D721Med (cell line): ENCODE measurements at regions not wholly inside any gene's neighbourhood (a gene's known extent, or its start where the extent isn't known, plus 50 kb on each side); places are given as distances from the start of the nearest gene placed in this dataset.

Experiments
- DNase-seq: peaks from one replicate; pipeline ENCODE4 v3.0.0; 2011; ENCODE audit warnings: low spot score; ENCODE audit not compliant: insufficient read length
- FAIRE-seq: peaks from 2 replicates; lab custom pipeline; 2011; peaks lifted over from hg19 to GRCh38; lab: Jason Lieb, UNC
- TF ChIP-seq, protein P1 (sequence below): IDR thresholded peaks from 2 replicates; pipeline ENCODE4 v1.5.1; 2012; ENCODE audit warnings: mild to moderate bottlenecking, control low read depth; ENCODE audit not compliant: insufficient read depth; ENCODE audit errors: missing control alignments

DNA sequence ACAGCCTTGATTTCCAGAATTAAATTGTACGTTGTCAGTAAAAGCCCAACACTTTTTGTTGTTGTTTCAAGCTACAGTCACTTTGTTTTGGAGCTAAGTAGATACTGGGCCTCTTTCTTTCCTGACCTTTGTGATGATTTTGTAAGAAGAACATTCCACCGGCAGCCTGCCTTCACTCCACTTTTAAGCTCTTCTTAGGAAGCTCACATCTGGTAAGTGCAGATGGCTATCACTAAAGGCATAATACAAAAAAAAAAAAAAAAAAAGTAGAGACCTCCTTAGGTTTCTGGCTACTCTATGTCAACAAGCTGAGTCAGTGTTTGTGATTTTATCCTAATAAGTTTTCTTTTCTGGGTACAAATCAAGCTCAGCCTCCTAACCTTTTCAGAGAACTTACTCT, 1922.1 kb upstream of the WWC1 start:
- FAIRE-seq (no peak), DNase-seq (no peak)
- TF ChIP-seq, protein P1, sequence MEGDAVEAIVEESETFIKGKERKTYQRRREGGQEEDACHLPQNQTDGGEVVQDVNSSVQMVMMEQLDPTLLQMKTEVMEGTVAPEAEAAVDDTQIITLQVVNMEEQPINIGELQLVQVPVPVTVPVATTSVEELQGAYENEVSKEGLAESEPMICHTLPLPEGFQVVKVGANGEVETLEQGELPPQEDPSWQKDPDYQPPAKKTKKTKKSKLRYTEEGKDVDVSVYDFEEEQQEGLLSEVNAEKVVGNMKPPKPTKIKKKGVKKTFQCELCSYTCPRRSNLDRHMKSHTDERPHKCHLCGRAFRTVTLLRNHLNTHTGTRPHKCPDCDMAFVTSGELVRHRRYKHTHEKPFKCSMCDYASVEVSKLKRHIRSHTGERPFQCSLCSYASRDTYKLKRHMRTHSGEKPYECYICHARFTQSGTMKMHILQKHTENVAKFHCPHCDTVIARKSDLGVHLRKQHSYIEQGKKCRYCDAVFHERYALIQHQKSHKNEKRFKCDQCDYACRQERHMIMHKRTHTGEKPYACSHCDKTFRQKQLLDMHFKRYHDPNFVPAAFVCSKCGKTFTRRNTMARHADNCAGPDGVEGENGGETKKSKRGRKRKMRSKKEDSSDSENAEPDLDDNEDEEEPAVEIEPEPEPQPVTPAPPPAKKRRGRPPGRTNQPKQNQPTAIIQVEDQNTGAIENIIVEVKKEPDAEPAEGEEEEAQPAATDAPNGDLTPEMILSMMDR = no peak

DNA sequence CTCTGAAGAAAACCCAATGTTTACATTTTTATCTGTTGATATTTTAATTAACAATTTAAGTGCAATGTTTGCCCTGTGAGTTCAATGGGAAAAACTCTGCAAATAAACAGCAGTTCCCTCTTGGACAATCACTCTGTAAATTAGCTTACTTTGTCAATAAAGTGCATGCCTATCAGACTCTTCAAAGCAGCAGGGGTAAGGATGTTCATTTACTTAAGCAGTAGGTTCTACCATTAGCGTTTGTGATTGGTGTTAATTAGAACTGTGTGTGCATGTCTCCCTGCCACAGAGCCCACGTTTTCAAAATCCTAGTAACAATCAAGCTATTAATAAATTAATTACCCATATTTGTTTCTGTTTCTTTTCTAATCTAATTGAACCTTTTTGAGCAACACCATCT, 1921.6 kb upstream of the WWC1 start:
- FAIRE-seq = no peak
- TF ChIP-seq, protein P1 = no peak
- DNase-seq = no peak

DNA sequence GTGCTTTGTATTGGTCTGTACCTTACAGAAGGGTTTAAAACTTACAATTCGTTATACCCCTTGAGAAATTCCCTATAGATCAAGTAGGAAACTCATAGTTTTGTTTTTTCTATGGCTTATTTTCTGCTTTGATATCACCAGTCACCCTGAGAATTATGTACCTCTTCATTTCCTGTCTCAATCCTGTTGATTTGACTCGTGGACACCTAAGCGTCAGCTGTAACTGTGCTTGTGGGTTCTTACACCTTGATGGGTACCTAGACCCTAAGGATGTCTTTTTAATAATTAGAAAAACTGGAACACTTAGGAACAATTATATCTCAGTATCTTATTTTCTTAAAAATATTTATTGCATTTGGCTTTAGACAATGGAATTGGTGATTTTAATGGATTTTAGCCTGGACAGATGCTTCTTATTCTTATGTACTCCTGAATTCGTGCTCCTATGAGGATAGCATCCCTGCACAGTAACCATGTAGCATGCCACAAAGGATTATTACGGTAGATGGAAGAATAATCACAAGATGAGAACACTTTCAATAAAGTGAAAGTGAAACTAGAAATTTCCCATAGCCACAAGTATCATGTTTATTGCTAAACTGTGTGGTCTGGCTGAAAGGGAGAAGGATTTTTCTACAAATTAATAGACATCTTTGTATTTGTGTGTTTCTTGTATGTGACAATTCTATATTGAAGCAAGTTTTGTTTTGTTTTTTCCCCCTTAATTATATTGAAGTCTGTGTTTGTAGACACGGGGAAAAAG, 1920.3 kb upstream of the WWC1 start:
- FAIRE-seq (no peak), DNase-seq (no peak)
- TF ChIP-seq, protein P1 = no peak

DNA sequence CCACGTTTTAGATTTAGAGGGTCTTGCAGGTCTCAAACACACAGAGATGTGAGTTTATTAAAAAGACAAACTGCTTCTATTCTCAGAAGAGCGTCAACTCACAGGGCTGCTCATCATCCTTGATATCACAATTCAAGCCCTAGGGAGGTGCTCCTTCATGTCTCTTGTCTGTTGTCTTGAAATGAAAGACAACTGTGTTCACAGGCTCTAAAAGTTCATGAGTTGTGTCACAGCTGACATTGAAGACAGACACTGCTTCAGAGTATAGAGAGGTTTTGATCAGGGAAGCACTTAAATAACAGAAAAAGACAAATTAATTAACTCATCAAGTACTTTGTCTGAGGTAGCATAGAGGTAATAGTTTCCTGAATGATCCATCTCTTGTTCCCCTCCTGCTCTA, 1917.6 kb upstream of the WWC1 start:
- TF ChIP-seq, protein P1 = no peak
- FAIRE-seq = no peak
- no peak for DNase-seq

DNA sequence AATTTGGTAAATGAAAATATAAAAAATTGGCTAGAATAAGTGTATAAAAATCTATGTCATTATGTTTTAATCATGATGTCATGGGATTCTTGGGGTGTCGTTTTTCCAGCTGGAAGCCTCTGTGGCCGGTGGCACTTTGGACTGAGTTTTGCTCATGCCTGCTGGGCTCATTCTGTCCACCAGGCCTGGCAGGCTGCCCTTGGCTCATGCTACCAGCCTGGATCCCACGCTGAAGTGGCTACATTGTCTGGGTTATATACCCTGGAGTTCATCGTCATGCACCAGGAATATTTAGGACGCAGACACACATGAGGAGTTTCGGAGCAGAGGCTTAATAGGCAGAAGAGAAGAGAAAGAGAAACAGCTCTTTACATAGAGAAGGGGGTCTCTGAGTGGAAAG, 1913.7 kb upstream of the WWC1 start:
- TF ChIP-seq, protein P1 = no peak
- DNase-seq (no peak), FAIRE-seq (no peak)

DNA sequence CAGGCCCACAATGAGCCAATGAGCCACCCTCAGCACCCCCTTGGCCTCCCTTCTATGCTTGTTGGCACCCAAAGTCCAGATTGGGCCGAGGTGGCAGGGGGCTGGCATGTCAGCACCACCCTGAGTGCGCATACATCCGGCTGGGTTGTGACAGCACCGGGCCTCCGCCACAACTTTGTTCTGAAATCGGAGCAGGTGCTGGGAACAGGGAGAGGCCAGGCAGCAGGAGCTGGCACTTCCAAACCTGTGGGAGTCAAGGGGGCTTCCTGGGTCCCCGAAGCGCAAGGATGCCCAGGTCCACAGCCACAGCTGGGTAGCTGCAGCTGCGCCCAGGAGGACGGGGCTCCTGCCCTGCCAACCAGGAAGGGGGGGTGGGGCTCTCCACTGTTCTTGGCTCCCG, 1911.9 kb upstream of the WWC1 start:
- FAIRE-seq (no peak), DNase-seq (no peak)
- TF ChIP-seq, protein P1 = no peak

DNA sequence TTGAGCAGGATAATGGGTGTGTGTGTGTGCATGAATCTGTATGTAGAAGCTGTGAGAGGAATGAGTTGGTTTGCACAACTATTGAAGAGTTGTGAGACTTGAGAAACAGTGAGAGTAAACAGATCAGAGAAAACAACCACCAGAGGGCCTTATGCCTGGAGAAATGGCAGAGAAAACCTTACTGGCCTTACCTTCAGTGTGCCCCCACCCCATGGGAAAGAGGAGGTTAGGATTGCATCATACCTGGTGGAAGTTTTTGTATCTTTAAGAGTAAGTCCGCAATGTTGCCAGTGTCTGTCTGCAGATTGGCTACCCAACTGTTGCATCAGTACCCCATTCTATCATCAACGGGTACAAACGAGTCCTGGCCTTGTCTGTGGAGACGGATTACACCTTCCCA, 1909.4 kb upstream of the WWC1 start:
- TF ChIP-seq, protein P1 = no peak
- DNase-seq = no peak
- FAIRE-seq = no peak
